Epithelial cell of proximal tubule (primary cell): ENCODE measurements at regions not wholly inside any gene's neighbourhood (a gene's known extent, or its start where the extent isn't known, plus 50 kb on each side); places are given as distances from the start of the nearest gene placed in this dataset.

Experiments used
- DNase-seq: peaks from one replicate; pipeline ENCODE4 v3.0.0-alpha.2; 2011; ENCODE audit warnings: low read depth
- H3K4me3 ChIP-seq: 2 replicates; pipeline ENCODE4 v1.5.1; 2011; ENCODE audit warnings: low read depth, mild to moderate bottlenecking, low read length
- CTCF ChIP-seq: conservative IDR thresholded peaks from 2 replicates; pipeline ENCODE4 v1.5.1; 2012; ENCODE audit warnings: low read depth, mild to moderate bottlenecking, low read length

- DNase-seq: no peak
- H3K4me3 ChIP-seq: no peak overlapping the region
- no peak for TF ChIP-seq CTCF
These were observed 101.1 kb downstream of the DAD1 start for GRCh38 chr14:22487941-22488340.

- no peak for DNase-seq
- no peak for TF ChIP-seq CTCF
- no peak overlapping the region for H3K4me3 ChIP-seq
These were observed 101.6 kb downstream of the DAD1 start for GRCh38 chr14:22487401-22487800.

- H3K4me3 ChIP-seq: no peak overlapping the region
- no peak for TF ChIP-seq CTCF
- no peak for DNase-seq
These were observed 102.3 kb downstream of the DAD1 start for GRCh38 chr14:22486675-22487074.

GRCh38 chr14:22485649-22486048 lies 103.4 kb downstream of the DAD1 start:
- H3K4me3 ChIP-seq: no peak overlapping the region
- TF ChIP-seq CTCF: no peak
- no peak for DNase-seq

GRCh38 chr14:22485178-22485577 lies 103.8 kb downstream of the DAD1 start:
- no peak for DNase-seq
- TF ChIP-seq CTCF: no peak

GRCh38 chr14:22484632-22485031 lies 104.4 kb downstream of the DAD1 start:
- DNase-seq: no peak
- no peak for TF ChIP-seq CTCF
- no peak overlapping the region for H3K4me3 ChIP-seq

More at GRCh38 chr14:22485178-22485577, 103.8 kb downstream of the DAD1 start:
- H3K4me3 ChIP-seq: no peak overlapping the region

- no peak for TF ChIP-seq CTCF
- DNase-seq: no peak
- H3K4me3 ChIP-seq: no peak overlapping the region
These were observed 105.0 kb downstream of the DAD1 start for GRCh38 chr14:22483863-22484593.
